ENCODE measurements at regions not wholly inside any gene's neighbourhood (a gene's known extent, or its start where the extent isn't known, plus 50 kb on each side); places are given as distances from the start of the nearest gene placed in this dataset.

- no peak for TF ChIP-seq CTCF (IDR thresholded peaks at IDR 0.05; ENCODE audit: low read length)
- no peak for TF ChIP-seq EZH2 (optimal IDR thresholded peaks at IDR 0.05; ENCODE audit: low read depth, low read length)
These were observed 245.9 kb upstream of the STARD13 start for GRCh38 chr13:33531484-33531883.
